Small intestine (tissue), 7 donors: ENCODE measurements at regions not wholly inside any gene's neighbourhood (a gene's known extent, or its start where the extent isn't known, plus 50 kb on each side); places are given as distances from the start of the nearest gene placed in this dataset.

ENCODE experiments used
- DNase-seq, 2 donors: peaks; one replicate each; pipeline versions ENCODE4 v3.0.0 to v3.0.0-alpha.2; 2013
- FAIRE-seq: peaks from 2 replicates; lab custom pipeline; 2012; peaks lifted over from hg19 to GRCh38; lab: Jason Lieb, UNC
- H3K27ac ChIP-seq, 3 donors: one replicate each; pipeline ENCODE4 v1.5.1; 2013; ENCODE audit warnings: low read length in 2 of 3, mild to moderate bottlenecking in 2 of 3, control low read depth in 1 of 3, inconsistent platforms in 1 of 3, low read depth in 1 of 3, moderate library complexity in 1 of 3
- H3K27me3 ChIP-seq, 3 donors: one replicate each; pipeline ENCODE4 v1.6.1; 2013; ENCODE audit warnings: low read length in 3 of 3, inconsistent platforms in 1 of 3; ENCODE audit not compliant: control insufficient read depth in 3 of 3, insufficient read depth in 3 of 3
- H3K36me3 ChIP-seq, 3 donors: one replicate each; pipeline ENCODE4 v1.6.1; 2013; ENCODE audit warnings: low read length in 3 of 3, inconsistent platforms in 1 of 3, low read depth in 1 of 3, mild to moderate bottlenecking in 1 of 3, moderate library complexity in 1 of 3; ENCODE audit not compliant: control insufficient read depth in 3 of 3, insufficient read depth in 2 of 3
- H3K4me1 ChIP-seq, 3 donors: one replicate each; pipeline ENCODE4 v1.6.1; 2013; ENCODE audit warnings: low read length in 2 of 3, inconsistent platforms in 1 of 3, low read depth in 1 of 3, mild to moderate bottlenecking in 1 of 3, moderate library complexity in 1 of 3; ENCODE audit not compliant: control insufficient read depth in 3 of 3, insufficient read depth in 2 of 3
- H3K4me3 ChIP-seq, 3 donors: one replicate each; pipeline ENCODE4 v1.5.1; 2013; ENCODE audit warnings: low read length in 3 of 3, control low read depth in 1 of 3, inconsistent platforms in 1 of 3, low read depth in 1 of 3, mild to moderate bottlenecking in 1 of 3, moderate library complexity in 1 of 3
- H3K9me3 ChIP-seq, 2 donors: one replicate each; pipeline ENCODE4 v1.6.1; 2013; ENCODE audit warnings: low read depth in 1 of 2, low read length in 1 of 2; ENCODE audit not compliant: control insufficient read depth in 2 of 2, insufficient read depth in 1 of 2
- WGBS, 3 donors: extraction: QIAGEN DNeasy Blood & Tissue Kit; methylation state at CpG; one replicate each; pipeline ENCODE4 v1.1.7; 2013; 5-methylcytosine and 5-hydroxymethylcytosine counted together
- donor health status: healthy with polysubstance abuse.
- donor health status: control.
- donor health status: control.
- donor health status: Bipolar disorder and iron deficiency.
- donor health status: healthy.

DNA sequence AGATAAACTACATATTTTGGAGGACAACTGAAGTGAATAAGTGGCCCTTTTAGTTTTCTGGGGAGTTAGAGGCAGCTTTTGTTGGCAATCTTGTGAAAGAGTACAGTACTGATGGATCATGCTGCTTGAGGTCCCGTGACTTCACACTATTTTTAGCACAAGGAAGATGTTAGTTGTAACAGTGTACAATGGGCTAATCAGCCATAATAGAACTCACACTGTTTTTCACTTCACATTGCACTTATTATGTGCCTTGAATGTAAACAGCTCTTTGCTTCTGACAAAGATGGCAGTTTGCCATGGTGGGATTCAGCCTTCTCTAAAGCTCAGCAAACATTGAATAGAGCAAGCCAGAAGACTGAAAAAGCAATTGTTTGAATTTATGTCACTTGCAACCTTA is 176.7 kb upstream of the ZNF608 start:
- no peak overlapping the region for H3K4me3 ChIP-seq
- H3K27ac ChIP-seq, result no peak overlapping the region
- no peaks in the 10 kb centered on the region for H3K36me3 ChIP-seq
- no peaks in the 10 kb centered on the region for H3K27me3 ChIP-seq
- H3K4me1 ChIP-seq, result no peaks in the 10 kb centered on the region
- no peaks in the 10 kb centered on the region for H3K9me3 ChIP-seq
- DNase-seq (no peak), FAIRE-seq (no peak)
- WGBS, 3 donors, result 18 to 38% (median 26%) methylated on average over 1 of the region's 1 CpG

DNA sequence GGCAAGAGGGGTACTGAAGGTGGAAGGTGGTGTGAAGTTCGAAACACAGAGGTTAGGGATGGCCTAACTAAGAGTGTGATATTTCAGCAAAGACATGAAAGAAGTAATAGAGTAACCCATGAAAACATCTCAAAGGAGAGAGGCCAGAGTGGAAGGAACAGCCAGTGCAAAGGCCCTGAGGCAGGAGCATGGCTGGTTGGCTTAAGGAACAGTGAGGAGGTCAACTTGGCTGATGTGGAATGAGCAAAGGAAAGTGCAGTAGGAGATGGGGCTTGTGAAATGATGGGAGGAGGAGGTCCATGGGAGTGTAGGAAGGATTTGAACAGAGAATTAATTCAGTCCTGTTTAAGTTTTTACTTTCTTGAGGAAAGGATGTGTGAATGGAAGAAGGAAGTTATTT is 178.3 kb upstream of the ZNF608 start:
- no peak for DNase-seq
- no peak for FAIRE-seq
- Histone ChIP-seq H3K27ac (no peak overlapping the region), H3K36me3 (no peaks in the 10 kb centered on the region), H3K4me3 (no peak overlapping the region), H3K27me3 (no peaks in the 10 kb centered on the region), H3K4me1 (no peaks in the 10 kb centered on the region), H3K9me3 (no peaks in the 10 kb centered on the region)
- WGBS, 3 donors, result 90 to 97% (median 91%) methylated on average over 1 of the region's 1 CpG

DNA sequence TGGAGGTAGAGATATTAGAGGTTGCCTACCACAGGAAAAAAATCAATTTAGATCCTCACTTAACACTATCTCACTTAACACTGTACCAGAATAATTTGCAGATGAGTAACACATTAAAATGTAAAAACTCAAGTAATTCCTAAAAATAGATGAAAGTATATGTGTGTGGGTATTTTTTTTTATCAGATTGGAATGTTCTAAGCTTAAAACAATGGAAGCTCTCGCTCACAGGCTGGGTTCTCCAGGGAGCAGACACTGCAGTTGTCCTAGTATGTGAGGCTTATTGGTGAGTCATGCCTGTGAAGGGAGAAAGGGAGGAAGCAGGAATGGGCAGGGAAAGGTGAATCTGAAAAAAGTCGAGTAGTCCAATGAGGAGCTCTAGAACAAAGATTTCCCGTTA is 181.3 kb upstream of the ZNF608 start:
- no peaks in the 10 kb centered on the region for H3K27me3 ChIP-seq
- H3K36me3 ChIP-seq, result no peaks in the 10 kb centered on the region
- no peak overlapping the region for H3K4me3 ChIP-seq
- no peak for FAIRE-seq
- no peaks in the 10 kb centered on the region for H3K4me1 ChIP-seq
- DNase-seq, result no peak
- H3K27ac ChIP-seq, result no peak overlapping the region
- no peaks in the 10 kb centered on the region for H3K9me3 ChIP-seq
- WGBS, 3 donors, result 85 to 98% (median 91%) methylated on average over 3 of the region's 3 CpGs

DNA sequence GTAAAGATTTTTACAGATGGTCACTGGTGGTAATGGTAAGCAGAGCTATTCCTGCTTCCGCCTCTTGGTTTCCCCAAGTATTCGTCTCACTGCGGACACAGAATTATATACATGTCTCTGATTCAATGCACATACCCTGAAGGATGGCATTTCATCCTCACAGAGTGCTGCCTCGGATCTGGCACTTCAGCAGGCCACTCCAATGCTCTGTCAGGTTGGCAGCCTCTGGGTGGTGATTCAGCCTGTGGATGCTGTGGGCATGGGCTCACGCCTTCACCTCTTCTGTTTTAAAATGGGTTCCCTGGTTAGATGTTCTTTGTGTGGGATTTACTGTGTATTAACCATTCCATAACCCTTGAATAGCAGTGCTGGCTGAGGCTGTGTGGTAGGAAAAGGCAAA is 182.6 kb upstream of the ZNF608 start:
- Histone ChIP-seq H3K9me3 (no peaks in the 10 kb centered on the region), H3K27ac (no peak overlapping the region), H3K4me1 (no peaks in the 10 kb centered on the region), H3K4me3 (no peak overlapping the region), H3K36me3 (no peaks in the 10 kb centered on the region), H3K27me3 (no peaks in the 10 kb centered on the region)
- DNase-seq, result no peak
- no peak for FAIRE-seq
- 90 to 95% (median 94%) methylated on average over 5 of the region's 5 CpGs for WGBS, 3 donors

DNA sequence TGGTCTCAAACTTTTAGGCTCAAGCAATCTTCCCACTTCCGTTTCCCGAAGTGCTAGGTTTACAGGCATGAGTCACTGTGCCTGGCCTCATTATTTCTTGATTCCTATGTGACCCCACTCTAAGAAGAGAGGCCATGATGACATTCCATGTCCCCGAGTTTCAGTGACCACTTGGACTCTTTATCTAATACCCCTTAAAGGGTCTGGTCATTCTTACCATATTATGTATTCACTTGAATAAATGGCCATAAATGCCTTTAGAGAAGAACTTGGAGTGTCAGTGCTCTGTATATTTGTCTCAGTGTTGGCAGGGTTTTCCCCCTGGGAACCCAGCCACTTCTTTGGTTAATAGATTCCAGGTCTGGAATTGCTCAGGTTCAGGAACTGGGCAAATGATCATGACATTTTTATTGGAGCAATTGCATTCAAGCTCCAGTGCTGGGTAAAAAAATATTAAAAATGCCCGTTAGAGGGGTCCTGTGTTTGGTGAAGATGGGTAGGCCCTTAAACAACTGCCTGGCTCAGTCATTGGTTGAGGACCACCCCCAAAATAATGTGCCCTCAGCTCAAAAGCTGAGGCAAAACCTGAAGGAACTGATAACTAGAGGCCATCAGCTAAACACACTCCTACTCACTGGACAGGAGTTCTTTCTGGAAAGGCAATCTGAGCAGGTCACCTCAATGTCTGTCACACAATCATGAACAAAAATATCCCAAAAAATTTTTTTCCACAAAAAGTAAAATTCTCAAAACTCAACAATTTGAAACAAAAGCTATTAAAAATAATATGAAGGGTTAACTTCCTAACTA is 186.6 kb upstream of the ZNF608 start:
- Histone ChIP-seq H3K4me3 (no peak overlapping the region), H3K27me3 (no peaks in the 10 kb centered on the region), H3K9me3 (no peaks in the 10 kb centered on the region), H3K4me1 (no peaks in the 10 kb centered on the region), H3K27ac (no peak overlapping the region), H3K36me3 (no peaks in the 10 kb centered on the region)
- 12 to 45% (median 26%) methylated on average over 4 of the region's 4 CpGs for WGBS, 3 donors
- no peak for FAIRE-seq
- no peak for DNase-seq

DNA sequence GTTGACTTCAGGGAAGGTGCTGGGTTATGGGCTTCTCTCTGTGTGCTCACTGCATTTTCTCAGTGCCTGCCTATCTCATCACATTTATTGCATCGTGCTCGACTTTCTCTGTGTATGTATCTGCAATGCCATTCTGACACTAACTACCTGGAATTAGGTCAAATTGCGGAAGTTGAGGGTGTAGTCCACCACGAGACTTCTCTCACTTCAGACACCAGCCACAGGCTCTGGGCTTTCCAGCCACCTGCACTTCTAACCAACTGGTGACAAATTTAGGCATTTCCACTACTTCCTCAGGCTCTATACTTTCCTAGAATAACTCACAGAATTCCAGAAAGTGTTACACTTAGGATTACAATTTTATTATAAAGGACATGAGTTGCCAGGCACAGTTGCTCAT is 188.6 kb upstream of the ZNF608 start:
- Histone ChIP-seq H3K4me1 (no peaks in the 10 kb centered on the region), H3K36me3 (no peaks in the 10 kb centered on the region), H3K27me3 (no peaks in the 10 kb centered on the region), H3K4me3 (no peak overlapping the region), H3K9me3 (no peaks in the 10 kb centered on the region), H3K27ac (no peak overlapping the region)
- DNase-seq, result peak in 1 of 2 donors; percentile 42
- WGBS, 3 donors, result 75 to 87% (median 76%) methylated on average over 4 of the region's 4 CpGs
- FAIRE-seq, result no peak

DNA sequence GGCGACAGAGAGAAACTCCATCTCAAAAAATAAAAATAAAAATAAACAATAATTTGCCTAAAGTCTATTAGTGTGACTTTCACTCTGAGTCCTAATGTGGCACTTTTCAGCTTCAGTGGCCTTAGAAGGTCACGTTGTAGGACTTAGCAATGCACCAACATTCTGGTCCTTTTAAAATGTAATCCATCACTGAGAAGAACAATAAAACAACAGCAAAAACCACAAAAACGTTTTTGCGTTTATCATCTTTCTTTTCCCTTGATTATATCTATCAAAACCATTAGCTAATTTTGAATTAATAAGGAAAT is 190.1 kb upstream of the ZNF608 start:
- 80 to 84% (median 81%) methylated on average over 4 of the region's 4 CpGs for WGBS, 3 donors

DNA sequence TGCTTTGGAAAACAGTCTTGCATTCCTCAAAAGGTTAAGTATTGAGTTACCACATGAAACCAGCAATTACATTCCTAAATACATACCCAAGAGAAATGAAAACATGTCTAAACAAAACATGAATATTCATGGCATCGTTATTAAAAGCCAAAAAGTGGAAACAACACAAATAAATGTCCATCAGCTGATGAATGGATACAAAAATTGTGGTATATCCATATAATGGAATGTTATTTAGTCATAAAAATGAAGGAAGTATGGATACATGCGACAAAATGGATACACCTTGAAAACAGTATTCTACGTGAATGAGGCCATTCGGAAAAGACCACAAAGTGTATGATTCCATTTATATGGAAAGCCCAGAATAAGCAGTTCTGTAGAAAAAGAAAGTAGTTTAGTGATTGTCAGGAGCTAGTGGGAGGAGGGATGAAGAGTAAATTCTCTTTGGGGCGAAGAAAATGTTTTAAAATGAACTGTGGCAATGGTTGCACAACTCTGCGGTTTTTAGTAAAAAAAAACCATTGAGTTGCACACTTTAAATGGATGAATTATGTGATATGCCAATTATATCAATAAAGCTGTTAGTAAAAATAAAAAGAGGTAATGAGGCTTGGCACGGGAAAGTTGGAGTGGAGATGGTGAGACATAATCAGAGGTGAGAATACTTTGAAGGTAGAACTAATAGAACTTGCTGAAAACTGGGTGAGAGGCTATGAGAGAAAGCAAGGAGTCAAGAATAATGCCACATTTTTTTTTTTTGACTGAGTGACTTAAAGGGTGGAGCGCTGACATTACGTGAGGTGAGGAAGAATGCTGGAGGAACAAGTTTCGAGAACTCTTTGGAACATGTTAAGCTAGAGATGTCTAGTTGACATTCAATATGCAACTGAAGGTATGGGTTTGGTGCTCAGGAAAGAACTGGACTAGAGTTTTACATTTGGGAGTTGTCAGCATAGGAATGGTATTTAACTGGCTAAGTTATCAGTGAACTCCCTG is 194.9 kb upstream of the ZNF608 start:
- H3K27ac ChIP-seq, result no peak overlapping the region
- no peaks in the 10 kb centered on the region for H3K36me3 ChIP-seq
- H3K9me3 ChIP-seq, result peaks cover 0 to 7% of the 10 kb centered on the region in 2 donors
- no peaks in the 10 kb centered on the region for H3K27me3 ChIP-seq
- DNase-seq (no peak), FAIRE-seq (no peak)
- WGBS, 3 donors, result 83 to 85% (median 84%) methylated on average over 10 of the region's 10 CpGs
- H3K4me3 ChIP-seq, result no peak overlapping the region
- H3K4me1 ChIP-seq, result no peaks in the 10 kb centered on the region

More for the DNA sequence above, 190.1 kb upstream of the ZNF608 start:
- FAIRE-seq (no peak), DNase-seq (no peak)
- Histone ChIP-seq H3K27ac (no peak overlapping the region), H3K9me3 (peaks cover 0 to 7% of the 10 kb centered on the region in 2 donors), H3K27me3 (no peaks in the 10 kb centered on the region), H3K4me1 (no peaks in the 10 kb centered on the region), H3K4me3 (no peak overlapping the region), H3K36me3 (no peaks in the 10 kb centered on the region)
